ENCODE measurements at regions not wholly inside any gene's neighbourhood (a gene's known extent, or its start where the extent isn't known, plus 50 kb on each side); places are given as distances from the start of the nearest gene placed in this dataset.

GRCh38 chr3:113354307-113354706 is 87.0 kb downstream of the CFAP44 start:
- TF ChIP-seq TCF12 (IDR thresholded peaks at IDR 0.05), result no peak
- no peak for TF ChIP-seq USF2 (IDR thresholded peaks at IDR 0.05; ENCODE audit: borderline replicate concordance, low read depth, low read length)
- TF ChIP-seq REST (IDR thresholded peaks at IDR 0.05; ENCODE audit: low read depth, low read length), result no peak
- TF ChIP-seq EZH2phosphoT487 (IDR thresholded peaks at IDR 0.05; ENCODE audit: borderline replicate concordance, low read depth), result no peak
- TF ChIP-seq CTCF (IDR thresholded peaks at IDR 0.05), result no peak
- no peak for TF ChIP-seq TAF1 (IDR thresholded peaks at IDR 0.05; ENCODE audit: borderline replicate concordance, low read depth, low read length)
- no peak for TF ChIP-seq TEAD4 (IDR thresholded peaks at IDR 0.05; ENCODE audit: borderline replicate concordance, insufficient read depth)
- no peak for TF ChIP-seq RAD21 (IDR thresholded peaks at IDR 0.05; ENCODE audit: low read length)

All from SK-N-SH (cell line).